ENCODE measurements at regions not wholly inside any gene's neighbourhood (a gene's known extent, or its start where the extent isn't known, plus 50 kb on each side); places are given as distances from the start of the nearest gene placed in this dataset.

GRCh38 chr5:79182141-79182540 lies 53.8 kb upstream of the JMY start:
- POLR2A ChIA-PET: no interaction called here
- DNase-seq (ENCODE audit: extremely low spot score): no peak
- TF ChIP-seq, protein P1, sequence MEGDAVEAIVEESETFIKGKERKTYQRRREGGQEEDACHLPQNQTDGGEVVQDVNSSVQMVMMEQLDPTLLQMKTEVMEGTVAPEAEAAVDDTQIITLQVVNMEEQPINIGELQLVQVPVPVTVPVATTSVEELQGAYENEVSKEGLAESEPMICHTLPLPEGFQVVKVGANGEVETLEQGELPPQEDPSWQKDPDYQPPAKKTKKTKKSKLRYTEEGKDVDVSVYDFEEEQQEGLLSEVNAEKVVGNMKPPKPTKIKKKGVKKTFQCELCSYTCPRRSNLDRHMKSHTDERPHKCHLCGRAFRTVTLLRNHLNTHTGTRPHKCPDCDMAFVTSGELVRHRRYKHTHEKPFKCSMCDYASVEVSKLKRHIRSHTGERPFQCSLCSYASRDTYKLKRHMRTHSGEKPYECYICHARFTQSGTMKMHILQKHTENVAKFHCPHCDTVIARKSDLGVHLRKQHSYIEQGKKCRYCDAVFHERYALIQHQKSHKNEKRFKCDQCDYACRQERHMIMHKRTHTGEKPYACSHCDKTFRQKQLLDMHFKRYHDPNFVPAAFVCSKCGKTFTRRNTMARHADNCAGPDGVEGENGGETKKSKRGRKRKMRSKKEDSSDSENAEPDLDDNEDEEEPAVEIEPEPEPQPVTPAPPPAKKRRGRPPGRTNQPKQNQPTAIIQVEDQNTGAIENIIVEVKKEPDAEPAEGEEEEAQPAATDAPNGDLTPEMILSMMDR (IDR thresholded peaks at IDR 0.05; ENCODE audit: control extremely low read depth, extremely low read depth, low read depth, missing control alignments): no peak
- CTCF ChIA-PET: no interaction called here

- DNase-seq (ENCODE audit: extremely low spot score): no peak
- ChIA-PET CTCF (no interaction called here), POLR2A (no interaction called here)
- TF ChIP-seq, protein P1 (IDR thresholded peaks at IDR 0.05; ENCODE audit: control extremely low read depth, extremely low read depth, low read depth, missing control alignments): no peak
These were observed 52.9 kb upstream of the JMY start for GRCh38 chr5:79183011-79183410.

DNA sequence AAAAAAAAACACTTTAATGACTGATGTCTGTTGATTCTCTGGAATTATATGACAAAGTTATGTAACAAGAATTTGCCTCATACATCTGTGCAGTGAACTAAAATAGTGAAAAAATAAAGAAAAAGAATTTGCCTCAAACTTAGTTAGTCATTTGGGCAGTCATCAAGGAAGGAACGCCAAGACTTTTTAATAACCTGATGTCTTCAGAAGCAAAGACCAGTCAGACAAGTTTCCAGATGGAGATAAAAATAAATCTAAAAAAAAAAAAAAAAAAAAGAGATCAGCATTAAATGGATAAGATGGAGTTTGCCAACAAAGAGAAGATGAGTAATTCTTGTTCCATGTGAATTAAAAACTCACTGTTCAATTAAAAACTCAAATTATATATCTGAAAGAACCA lies 52.3 kb upstream of the JMY start:
- DNase-seq (ENCODE audit: extremely low spot score): no peak
- CTCF ChIA-PET: no interaction called here
- POLR2A ChIA-PET: no interaction called here
- TF ChIP-seq, protein P1 (IDR thresholded peaks at IDR 0.05; ENCODE audit: control extremely low read depth, extremely low read depth, low read depth, missing control alignments): no peak

- TF ChIP-seq, protein P1 (IDR thresholded peaks at IDR 0.05; ENCODE audit: control extremely low read depth, extremely low read depth, low read depth, missing control alignments): no peak
- CTCF ChIA-PET: interaction anchor here (1.1 kb wide), 1 partner anchor 8 kb away, joined by 3 read pairs; no protein-coding TSS in a partner anchor
- no peak for DNase-seq (ENCODE audit: extremely low spot score)
- POLR2A ChIA-PET: no interaction called here
These were observed 49.9 kb upstream of the JMY start for GRCh38 chr5:79186021-79186420.

Measured in GM10248 (cell line).